Fibroblast of skin of abdomen (primary cell): ENCODE measurements at regions not wholly inside any gene's neighbourhood (a gene's known extent, or its start where the extent isn't known, plus 50 kb on each side); places are given as distances from the start of the nearest gene placed in this dataset.

ENCODE experiments used
- DNase-seq: peaks from one replicate; pipeline ENCODE4 v3.0.0-alpha.2; 2013

DNA sequence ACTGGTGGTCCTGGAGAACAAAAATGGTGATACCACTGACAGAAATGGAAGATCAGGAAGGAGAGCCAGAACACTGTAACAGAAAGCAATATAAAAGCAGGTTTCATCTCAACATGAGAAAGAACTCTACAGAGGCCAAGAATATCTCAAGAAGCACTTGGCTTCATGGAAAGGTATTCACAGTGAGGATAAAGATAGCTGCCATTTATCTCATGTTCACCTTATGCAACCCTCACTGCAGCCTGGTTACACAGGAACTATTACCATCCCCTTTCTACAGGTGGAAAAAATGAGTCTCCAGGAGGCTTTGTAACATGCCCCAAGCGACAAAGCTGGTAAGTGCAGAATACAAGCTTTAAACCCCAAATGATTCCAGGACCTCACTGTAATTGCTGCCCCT, 606.1 kb upstream of the CADM1 start:
- DNase-seq: no peak

DNA sequence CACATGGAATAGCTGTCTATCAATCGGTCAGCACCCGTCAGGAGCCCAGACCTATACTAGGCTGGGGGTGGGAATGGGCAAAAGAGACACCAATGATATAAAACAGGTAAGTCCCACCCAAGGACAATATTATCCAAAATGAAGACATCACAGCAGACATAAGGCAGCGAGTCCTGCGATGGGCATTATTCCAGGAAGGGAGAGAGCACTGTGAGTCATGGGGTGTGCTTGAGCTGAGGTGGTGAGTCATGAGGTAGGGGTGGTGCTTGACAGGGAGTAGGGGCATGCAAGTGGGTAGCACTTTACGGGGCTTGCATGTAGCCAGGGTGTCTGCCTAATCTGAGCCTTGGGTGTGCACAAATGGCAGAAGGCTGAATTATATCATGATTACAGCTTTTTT, 605.0 kb upstream of the CADM1 start:
- DNase-seq: peak; percentile 66

DNA sequence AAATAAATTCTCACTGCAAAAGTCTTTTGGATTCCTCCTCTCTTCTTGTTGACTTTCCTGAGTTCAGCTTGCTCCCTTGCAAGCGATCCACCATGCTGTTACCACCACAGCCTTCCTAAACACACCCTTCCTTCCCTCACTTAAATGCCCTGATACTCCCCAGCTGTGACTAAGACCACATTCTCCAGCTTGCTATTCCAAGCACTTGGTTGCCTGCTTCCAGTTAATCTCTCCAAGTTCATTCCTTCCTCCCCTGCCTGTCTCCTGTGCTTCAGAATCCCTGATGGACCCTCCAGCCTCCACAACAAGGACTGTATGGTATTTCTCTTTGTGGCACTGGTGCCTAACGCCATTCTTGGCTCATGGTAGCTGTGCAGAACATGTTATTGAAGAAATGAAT, 603.9 kb upstream of the CADM1 start:
- no peak for DNase-seq

DNA sequence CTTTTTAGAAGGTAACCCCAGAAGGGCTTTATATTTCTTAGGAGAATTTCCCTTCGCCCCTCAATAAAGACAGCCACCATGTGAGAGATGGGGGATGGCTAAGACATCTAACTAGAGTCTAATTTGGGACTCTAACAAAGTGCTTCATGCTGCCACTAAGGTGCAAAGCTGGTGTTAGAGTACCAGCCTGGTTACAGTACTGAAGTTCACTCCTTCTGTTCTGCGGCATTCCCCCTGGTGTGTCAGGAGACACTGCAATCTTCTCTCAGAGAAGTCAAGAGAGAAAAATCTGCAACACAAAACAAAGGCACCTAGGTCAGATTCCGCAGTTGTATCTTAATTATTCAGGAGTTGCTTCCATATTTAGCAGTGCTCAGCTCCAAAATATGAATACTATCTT, 603.0 kb upstream of the CADM1 start:
- DNase-seq: no peak

DNA sequence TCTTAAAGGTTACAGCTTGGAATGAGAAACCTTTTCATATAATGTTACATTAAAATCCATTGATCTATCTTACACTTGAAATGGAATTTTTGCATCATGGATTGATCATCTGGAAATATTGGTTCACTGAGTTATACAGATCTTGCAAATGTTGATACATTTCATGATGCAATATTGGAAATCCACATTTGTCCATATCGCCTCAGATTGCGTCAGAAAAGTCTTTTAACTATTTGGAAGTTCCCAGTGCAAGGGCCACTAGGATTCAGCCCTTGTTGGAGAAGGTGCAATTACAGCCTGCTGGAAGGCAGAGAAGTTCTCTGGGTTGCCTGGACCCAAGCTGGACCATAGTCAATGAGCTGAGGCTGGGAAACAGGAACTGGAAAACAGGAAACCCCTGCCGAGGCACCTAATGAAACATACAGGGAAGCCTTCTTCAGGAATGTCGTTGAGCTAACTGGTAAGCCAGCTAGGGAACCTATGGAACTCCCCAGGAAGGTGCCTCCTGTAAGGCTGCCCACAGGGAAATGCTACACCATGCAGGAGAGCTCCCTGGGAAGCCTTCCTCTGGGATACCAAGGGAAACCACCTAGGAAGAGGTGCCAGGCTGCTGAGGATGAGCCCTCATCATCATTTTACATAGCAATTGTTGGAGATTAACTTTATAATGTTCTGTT, 600.4 kb upstream of the CADM1 start:
- no peak for DNase-seq

DNA sequence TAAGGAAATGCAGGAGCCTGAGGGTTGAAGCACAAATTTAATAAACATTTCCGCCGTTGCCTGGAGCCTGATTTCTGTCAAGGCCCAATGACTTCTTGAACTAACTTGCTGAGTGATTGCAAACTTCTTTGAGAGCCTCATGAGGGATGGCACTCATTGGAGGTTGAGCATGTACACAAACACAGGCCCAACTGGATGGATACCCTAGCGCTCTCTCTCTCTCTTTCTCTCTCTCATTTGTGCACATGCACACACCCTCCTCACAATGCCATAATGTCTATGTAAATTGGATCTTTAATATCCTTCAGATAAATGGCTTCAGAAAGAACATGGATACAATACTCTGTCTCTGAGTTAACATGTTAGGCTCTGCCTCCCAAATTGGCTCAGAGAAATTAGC, 597.7 kb upstream of the CADM1 start:
- no peak for DNase-seq

DNA sequence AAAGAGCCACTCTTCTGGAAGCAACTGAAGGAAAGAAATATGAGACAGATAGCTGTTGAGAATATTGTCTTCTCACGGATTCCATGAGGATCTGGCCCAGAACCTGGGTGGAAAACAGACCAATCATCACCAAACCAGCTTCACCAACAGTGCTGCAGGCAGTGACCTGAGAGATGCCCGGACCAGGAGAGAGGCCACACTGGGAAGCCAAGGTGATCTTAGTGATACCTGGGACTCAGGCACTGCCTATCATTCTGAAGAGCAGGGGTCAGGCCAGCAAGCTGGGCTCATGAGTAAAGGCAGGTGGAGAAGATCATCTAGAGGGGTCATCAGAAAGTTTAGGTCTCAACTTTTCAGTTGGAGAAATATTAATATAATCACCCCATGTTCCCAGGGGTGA, 595.8 kb upstream of the CADM1 start:
- no peak for DNase-seq

DNA sequence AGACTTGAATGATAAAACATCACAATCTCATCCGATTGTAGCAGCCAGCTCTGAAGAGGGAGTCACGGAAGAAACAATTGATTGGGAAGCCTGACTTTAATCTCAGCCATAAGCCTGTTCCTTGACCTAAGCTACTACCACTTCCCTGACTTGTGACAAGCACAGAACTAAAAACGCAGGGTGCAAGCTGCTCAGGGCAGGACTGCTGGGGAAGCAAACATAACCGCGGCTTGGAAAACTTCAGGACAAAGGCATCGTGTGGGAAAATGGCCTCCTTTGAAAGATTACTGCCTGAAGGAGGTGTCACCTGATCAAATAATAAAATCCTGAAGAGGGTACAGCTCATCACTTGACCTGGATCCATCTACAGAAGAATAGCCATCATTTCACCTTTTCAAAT, 595.3 kb upstream of the CADM1 start:
- no peak for DNase-seq

DNA sequence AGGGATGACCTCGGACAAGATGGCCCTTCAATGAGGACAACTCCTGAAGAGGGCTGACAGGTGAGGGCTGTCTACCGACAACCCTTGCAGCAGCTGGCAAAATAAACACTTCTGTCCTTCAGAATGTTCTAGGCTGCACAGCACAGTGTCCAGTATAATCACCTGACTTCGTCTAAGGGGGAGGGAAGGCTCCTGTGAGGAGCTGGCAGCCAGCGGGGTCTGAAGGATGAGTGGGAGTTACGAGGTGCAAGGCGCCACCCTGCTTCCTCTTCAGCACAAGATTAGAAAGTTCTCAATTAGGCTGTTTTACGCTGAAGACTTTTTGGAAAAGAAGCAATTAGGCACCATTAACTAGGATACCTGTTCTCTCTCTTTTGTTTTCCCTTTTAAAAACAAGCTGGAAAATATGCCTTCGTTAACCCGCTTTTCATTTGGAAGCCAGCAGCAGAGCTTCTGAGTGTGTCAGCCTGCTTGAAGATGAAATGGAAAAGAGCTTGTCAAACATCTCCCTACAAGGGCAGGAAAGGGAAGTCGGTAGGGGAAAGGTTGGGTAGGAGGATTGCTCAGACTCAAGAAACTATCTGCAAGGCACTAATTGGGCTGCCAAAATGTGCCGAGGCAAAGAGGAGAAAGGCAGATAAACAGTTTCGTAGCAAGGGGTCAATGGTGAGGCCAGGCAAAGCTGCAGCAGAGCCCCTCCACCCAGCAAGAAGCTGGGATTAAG, 592.2 kb upstream of the CADM1 start:
- no peak for DNase-seq

DNA sequence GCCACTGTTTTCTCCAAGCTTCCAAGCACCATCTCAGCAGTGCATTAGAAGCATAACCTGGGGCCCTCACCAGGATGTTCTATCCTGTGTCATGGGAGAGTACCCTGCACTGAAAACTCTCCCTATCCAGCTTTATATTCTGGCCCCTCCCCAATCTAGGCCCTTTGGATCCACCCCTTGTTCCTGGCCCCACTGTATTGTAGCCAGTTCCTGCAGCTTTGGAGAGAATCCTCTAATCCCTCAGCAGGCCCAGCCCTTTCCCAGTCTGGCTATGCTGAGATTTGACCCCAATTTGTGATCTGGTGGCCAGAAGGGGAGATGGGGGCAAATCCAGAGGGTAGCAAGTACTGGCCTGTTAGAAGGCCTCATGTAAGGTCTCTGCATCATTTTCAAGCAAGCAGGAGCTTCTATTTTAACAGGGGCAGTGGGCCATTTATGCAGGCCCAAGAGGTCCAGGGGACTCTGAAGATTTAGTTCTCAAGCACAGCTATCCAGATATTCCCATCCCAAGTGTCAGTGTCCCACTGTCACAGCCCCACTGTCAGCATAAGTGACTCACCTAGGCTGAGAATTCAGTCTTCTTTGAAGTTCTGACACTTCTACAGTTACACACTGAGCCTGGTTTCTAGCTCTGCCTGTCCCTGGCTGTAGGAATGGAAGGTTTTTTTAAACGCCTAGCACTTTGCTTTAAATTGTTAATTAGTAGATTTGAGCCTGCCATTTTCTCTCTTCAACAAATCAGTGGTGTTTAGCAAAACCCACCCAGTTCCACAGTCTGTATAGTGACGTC, 589.5 kb upstream of the CADM1 start:
- no peak for DNase-seq

DNA sequence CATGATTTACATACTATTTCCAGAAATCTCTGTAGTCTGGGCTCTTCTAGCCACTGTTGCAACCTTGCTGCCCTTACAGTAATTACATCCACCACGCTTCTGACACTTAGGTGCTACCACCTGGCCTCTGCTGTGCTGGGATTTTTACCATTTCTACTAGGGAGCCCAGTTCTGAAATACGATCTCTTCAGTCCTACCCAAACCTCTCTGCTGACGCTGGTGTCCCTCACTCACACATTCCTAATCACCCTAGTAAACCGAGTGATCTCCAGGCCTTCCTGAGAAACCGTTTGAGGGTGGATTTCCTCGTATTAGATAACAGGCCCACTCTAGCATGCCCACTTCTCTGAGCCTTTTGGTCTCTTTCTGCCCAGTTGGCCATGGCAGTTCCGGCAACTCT, 588.9 kb upstream of the CADM1 start:
- DNase-seq: no peak

DNA sequence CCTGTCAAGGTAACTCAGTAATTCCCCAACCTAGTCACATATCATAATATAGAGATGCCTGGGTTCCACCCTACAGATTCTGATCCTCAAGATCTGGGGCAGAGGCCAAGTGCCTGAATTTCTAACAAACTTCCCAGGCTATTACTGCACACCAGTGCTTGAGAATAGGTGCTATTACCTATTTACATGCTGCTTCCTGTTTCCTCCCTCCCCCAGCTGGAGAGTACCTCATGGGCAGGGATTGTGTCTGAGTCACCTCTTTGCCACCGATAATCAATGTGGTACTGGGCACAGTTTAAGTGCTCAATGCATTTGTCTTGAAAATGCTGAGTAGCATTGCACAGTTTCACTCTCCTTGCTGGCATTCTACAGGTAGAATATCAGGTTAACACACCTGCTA, 582.2 kb upstream of the CADM1 start:
- no peak for DNase-seq

DNA sequence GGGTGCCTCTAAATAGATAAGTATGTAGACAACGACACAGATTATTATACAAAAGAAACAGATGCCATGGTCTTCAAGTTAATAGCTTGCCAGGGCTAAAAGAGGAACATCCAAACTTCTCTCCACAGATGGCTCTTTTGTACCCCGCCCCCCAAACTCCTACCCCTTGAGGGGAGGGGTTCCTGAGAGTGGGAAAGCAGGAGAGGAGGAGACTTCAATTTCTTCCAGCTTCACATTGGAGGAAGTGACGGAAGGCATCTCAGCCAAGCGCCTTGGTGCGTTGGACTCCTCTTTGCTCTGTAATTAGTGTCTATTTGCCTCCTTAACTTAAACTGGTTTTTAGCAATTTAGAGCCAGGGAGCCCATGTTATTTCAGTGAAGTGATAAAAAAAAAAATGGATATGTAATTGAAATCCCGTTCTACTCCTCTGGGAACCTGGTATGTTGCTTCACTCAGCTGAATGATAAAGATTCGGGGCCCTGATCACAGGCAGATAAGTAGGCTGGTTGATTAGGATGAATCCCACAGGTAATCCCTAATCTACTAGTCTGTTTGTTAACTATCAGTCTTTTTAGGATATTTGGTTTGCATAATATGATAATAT, 580.9 kb upstream of the CADM1 start:
- no peak for DNase-seq

DNA sequence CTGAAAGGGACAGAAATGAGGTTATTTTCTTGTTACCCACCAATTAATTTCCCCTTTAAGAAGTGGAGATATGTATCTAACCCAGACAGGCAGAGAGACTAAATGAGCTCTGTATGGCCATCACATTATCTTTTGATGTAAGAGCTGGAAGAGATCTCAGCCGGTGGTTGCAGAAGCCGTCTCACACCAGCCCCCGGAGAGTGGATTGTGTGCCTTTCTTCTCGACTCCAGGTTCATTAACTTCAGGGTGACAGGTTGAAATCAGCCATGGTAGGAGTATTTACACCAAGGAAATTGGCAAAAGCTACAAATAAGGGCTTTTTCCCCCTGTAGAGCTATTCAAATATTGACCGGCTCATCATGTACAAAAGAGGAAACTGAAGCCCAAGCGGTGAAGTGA, 580.3 kb upstream of the CADM1 start:
- no peak for DNase-seq

DNA sequence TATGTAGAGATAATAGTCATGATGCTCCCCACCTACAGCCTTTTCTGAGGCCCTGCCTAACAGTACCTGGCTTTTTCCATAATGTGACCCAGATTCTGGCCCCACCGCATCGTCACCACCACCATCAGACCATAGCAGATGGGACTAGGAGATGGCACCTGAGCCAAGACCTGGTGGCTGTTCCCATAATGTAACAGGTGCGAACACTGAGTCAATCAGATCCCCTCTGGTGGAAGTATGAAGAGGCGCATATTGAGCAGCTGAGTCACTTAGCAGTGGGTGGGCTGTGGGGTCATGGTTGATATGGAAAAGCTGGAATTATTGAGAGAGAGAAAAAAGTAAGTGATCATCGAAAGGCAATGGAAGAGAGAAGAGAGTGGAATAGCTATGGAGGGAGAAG, 578.0 kb upstream of the CADM1 start:
- DNase-seq: no peak

DNA sequence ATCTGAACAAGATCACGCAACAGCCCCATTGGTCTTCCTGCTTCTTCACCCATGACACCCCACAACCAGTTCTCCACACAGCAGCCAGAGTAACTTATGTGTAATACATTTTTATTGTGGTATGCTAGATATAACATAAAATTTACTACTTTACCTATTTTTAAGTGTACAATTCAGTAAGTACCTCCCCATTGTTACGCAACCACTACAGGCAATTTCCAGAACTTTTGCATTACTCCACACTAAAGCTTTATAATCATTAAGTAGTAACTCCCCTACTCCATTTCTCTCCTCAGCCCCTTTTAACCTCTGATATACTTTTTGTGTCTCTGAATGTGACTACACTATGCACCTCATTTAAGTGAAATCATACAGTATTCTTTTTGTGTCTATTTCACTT, 575.4 kb upstream of the CADM1 start:
- no peak for DNase-seq

DNA sequence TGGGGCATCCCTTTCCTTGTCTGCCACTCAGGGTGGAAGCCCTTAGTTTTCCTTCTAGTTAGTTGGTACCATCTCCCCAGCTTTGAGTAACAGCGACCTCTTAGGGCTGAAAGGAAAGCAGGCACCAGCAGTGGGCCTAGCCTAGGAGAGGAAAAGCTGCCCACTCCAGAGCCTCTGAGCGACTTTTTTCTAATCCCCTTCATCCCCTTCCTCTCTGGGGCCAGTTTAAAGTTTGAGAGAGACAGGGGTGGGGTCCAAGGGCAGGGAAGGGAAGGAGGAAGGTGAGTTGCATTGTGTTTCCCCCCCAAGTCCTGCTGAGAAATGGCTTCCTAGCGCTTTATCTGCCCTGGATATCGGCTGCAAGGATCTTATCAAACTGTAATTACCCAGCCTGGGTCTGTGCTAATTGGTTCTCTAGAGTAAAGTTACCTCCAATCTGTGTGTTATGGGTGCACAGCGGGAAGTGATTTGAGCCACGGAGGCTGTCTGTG, 573.9 kb upstream of the CADM1 start:
- DNase-seq: peak; percentile 10

DNA sequence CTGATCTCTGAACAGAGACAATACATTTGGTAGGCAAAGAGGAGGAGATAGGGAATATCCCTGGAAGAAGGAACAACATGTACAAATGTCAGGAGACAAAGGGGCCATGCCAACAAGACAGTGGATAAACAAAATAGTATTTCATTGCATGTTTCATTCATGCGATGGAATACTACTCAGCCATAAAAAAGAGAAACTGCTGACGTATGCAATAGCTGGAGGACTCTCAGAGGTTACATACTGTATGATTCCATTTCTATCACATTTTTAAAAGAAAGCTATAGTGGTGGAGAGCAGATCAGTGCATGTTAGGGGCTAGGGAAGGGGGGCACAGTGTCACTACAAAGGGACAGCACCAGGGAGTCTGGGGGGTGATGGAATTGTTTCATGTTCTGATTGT, 572.9 kb upstream of the CADM1 start:
- DNase-seq: no peak

DNA sequence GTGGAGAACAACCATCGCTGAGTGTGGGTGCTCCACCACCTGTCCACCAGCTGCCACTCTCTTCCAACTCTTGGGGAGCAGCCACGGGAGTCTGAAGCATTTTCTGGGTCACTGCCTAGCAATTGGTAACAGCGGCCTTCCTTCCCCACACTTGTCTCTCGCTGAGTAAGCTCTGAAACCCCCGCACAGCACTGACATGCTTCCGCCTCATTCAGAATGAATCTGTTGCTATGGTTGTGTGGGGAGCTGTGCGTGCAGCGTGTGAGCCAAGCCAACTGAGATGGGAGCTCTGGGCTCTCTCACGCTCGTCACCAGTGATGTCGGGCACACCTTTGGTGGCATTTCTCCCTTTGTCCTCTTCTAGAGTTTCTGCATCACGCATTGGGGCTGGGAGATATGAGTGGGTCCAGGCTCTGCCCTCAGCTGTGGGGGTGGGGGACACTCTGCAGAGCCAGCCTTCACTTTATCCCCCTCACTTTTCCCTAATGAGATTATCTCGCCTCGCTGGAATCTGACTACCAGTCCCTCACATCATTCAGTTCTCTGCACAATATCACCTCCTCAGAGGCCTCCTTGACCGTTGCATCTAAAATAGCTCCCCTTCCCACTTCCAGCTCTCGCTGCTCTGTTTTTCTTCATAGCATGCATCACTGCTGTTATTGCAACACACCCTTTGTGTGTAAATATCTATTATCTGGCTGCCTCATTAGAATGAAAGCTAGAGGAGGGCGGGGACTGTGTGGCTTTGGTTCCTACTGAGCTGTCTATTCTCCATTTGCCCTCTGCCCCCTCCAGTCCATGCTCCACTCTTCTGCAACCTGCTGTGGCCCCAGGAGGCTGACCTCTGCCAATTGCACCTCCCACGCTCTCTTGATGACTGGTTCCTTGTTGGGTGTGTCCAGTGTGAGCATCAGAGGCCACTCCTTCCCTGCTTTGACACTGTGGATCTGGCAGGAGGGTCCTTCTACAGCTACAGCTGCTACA, 569.9 kb upstream of the CADM1 start:
- DNase-seq: peak; percentile 16

DNA sequence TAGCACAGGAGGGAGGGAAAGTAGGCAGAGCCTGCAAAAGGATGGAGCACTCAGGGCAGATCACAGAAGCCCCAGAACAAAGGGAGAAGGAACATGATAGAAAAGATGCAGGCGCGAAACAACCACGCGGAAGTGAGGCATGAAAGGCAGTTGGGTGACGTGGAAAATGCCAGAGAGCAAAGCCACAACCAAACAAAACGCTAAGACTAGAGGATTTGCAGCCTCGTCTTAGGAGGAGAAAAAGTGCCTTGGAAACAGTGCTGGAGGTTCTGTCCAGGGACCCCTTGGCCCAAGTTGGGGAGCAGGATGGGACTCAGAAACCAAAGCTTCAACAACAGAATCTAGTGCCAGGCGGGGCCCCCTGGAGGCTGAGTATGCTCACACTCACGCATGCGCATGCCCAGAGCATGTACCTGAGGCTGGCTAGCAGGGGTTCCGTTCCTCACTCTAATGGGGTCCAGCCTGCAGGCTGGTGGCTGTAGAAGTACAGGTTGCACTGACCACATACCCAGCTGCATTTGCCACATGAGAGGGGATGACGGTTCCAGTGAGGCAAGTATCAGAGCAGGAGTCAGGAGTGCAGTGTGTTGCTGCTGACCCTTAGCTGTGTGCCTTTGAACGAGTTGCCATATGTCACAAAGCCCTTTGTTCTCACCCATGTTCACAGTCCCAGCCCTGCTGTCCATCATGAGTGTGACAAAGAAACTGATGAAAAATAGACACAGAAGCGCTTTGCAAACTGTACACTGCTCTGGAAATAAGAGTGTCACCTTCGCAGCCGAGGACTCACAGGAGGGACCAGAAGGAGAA, 568.6 kb upstream of the CADM1 start:
- DNase-seq: no peak

DNA sequence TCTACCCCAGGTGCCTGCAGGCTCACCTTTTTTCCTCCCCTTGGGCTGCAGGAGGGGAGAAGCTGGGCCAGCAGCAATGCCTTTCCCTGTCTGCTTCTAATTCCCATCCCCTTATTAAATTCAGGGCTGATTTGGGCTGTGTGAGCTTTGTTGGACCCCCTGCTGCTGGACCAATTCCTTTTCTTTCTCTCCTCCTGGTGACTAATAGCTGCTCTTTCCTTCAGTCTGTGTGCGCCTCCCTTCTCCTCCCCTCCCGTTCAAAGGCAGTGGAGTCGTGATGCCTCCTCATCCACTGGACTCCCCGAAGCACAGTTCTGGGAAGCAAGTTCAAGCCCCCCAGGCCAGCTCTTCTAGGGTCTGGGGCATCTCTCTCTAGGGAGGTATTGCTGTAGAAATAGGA, 567.9 kb upstream of the CADM1 start:
- no peak for DNase-seq
